H1 (cell line): ENCODE measurements at regions not wholly inside any gene's neighbourhood (a gene's known extent, or its start where the extent isn't known, plus 50 kb on each side); places are given as distances from the start of the nearest gene placed in this dataset.

Source experiments
- CTCF ChIA-PET: fragments of 300-600 bp; sonication (Branson Sonifier 250); formaldehyde crosslinking; loops from one replicate; lab custom pipeline; 2021; ENCODE audit not compliant: partially characterized antibody; lab: Charles Lee
- POLR2A ChIA-PET: fragments of 300-600 bp; sonication (Branson Sonifier 250); formaldehyde crosslinking; loops from one replicate; lab custom pipeline; 2021; ENCODE audit warnings: inconsistent platforms; ENCODE audit not compliant: partially characterized antibody; lab: Charles Lee
- DNase-seq, 2 experiments: peaks; one replicate each; pipeline versions ENCODE4 v3.0.0 to v3.0.0-alpha.2; 2010 to 2022; ENCODE audit warnings: low spot score in 2 of 2, low read depth in 1 of 2, mixed read lengths in 1 of 2
- FAIRE-seq: peaks from 2 replicates; lab custom pipeline; 2011; peaks lifted over from hg19 to GRCh38; lab: Jason Lieb, UNC
- H2AFZ ChIP-seq: 2 replicates; pipeline ENCODE4 v1.8.1; 2012; ENCODE audit warnings: low read length, inconsistent platforms
- H2AK5ac ChIP-seq: 2 replicates; pipeline ENCODE4 v1.6.1; 2013; ENCODE audit warnings: low read depth, low read length
- H2BK120ac ChIP-seq: replicated peaks from 2 replicates; pipeline ENCODE3; 2013; ENCODE audit warnings: low read depth, low read length, inconsistent platforms
- H2BK12ac ChIP-seq: 2 replicates; pipeline ENCODE4 v1.6.1; 2013; ENCODE audit warnings: low read depth, low read length
- H2BK15ac ChIP-seq: 2 replicates; pipeline ENCODE4 v1.6.1; 2013; ENCODE audit warnings: low read length
- H2BK20ac ChIP-seq: 2 replicates; pipeline ENCODE4 v1.6.1; 2013; ENCODE audit warnings: low read length
- H2BK5ac ChIP-seq: 2 replicates; pipeline ENCODE4 v1.6.1; 2013; ENCODE audit warnings: low read depth, low read length
- H3K14ac ChIP-seq: 2 replicates; pipeline ENCODE4 v1.6.1; 2013; ENCODE audit warnings: inconsistent platforms; ENCODE audit not compliant: insufficient read length
- H3K18ac ChIP-seq: 2 replicates; pipeline ENCODE4 v1.6.1; 2013; ENCODE audit warnings: low read length; ENCODE audit errors: extremely low read depth
- H3K23ac ChIP-seq: 2 replicates; pipeline ENCODE4 v1.6.1; 2013; ENCODE audit warnings: inconsistent platforms; ENCODE audit not compliant: insufficient read length
- H3K23me2 ChIP-seq: 2 replicates; pipeline ENCODE4 v1.6.1; 2013; ENCODE audit warnings: low read depth, low read length
- H3K27ac ChIP-seq: 2 replicates; pipeline ENCODE4 v1.6.1; 2011; ENCODE audit warnings: low read depth, low read length, inconsistent platforms
- H3K27me3 ChIP-seq, 4 experiments: replicated peaks in 1 of 4; 1 replicate in 1 of 4; 2 replicates in 3 of 4; pipeline versions ENCODE4 v1.6.1 to v1.8.1; 2011 to 2013; ENCODE audit warnings: low read length in 3 of 4, mild to moderate bottlenecking in 3 of 4, inconsistent platforms in 2 of 4, mixed read lengths in 2 of 4, moderate library complexity in 1 of 4; ENCODE audit not compliant: control insufficient read depth in 3 of 4, insufficient read depth in 3 of 4; ENCODE audit errors: extremely low read depth in 1 of 4
- H3K36me3 ChIP-seq, 4 experiments: 2 replicates each; pipeline versions ENCODE4 v1.6.1 to v1.8.1; 2011 to 2013; ENCODE audit warnings: mild to moderate bottlenecking in 4 of 4, low read length in 3 of 4, moderate library complexity in 2 of 4, control low read depth in 1 of 4, inconsistent platforms in 1 of 4; ENCODE audit not compliant: insufficient read depth in 4 of 4, control insufficient read depth in 2 of 4
- H3K4ac ChIP-seq: replicated peaks from 2 replicates; pipeline ENCODE3; 2013; ENCODE audit warnings: low read length, low read depth, mixed read lengths, inconsistent platforms; ENCODE audit not compliant: insufficient read length
- H3K4me1 ChIP-seq, 4 experiments: replicated peaks in 1 of 4; 1 replicate in 1 of 4; 2 replicates in 3 of 4; pipeline versions ENCODE4 v1.6.1 to v1.8.1; 2011 to 2013; ENCODE audit warnings: low read length in 3 of 4, inconsistent platforms in 2 of 4, mixed read lengths in 1 of 4; ENCODE audit not compliant: insufficient read depth in 4 of 4, control insufficient read depth in 3 of 4
- H3K4me2 ChIP-seq, 2 experiments: 2 replicates each; pipeline versions ENCODE4 v1.6.1 to v1.8.1; 2011 to 2013; ENCODE audit warnings: low read depth in 2 of 2, low read length in 2 of 2, control low read depth in 1 of 2, inconsistent platforms in 1 of 2, mild to moderate bottlenecking in 1 of 2; ENCODE audit not compliant: insufficient read depth in 1 of 2
- H3K4me3 ChIP-seq, 4 experiments: fragments of 200-600, 300-600 bp in 1 of 4; sonication (generic), shearing (Covaris generic), sonication (Bioruptor Twin) in 1 of 4; 2 replicates each; pipeline versions ENCODE4 v1.5.1 to v1.8.1; 2011 to 2016; ENCODE audit warnings: low read length in 4 of 4, low read depth in 3 of 4, control low read depth in 2 of 4, inconsistent platforms in 2 of 4, mild to moderate bottlenecking in 2 of 4, mixed read lengths in 1 of 4, moderate library complexity in 1 of 4; ENCODE audit not compliant: insufficient read depth in 2 of 4; ENCODE audit errors: extremely low read depth in 1 of 4
- H3K56ac ChIP-seq: replicated peaks from 2 replicates; pipeline ENCODE3; 2013; ENCODE audit warnings: low read depth, mild to moderate bottlenecking, mixed read lengths, low read length, inconsistent platforms; ENCODE audit not compliant: insufficient read length
- H3K79me1 ChIP-seq: 2 replicates; pipeline ENCODE4 v1.6.1; 2013; ENCODE audit warnings: low read depth, low read length, control low read depth
- H3K79me2 ChIP-seq, 2 experiments: 2 replicates each; pipeline versions ENCODE4 v1.6.1 to v1.8.1; 2012 to 2013; ENCODE audit warnings: low read length in 2 of 2, mild to moderate bottlenecking in 2 of 2, inconsistent platforms in 1 of 2; ENCODE audit not compliant: insufficient read depth in 2 of 2, control insufficient read depth in 1 of 2
- H3K9ac ChIP-seq, 4 experiments: replicated peaks in 1 of 4; 1 replicate in 1 of 4; 2 replicates in 3 of 4; pipeline versions ENCODE4 v1.6.1 to v1.8.1; 2011 to 2013; ENCODE audit warnings: low read depth in 3 of 4, low read length in 3 of 4, control low read depth in 2 of 4, mild to moderate bottlenecking in 2 of 4, moderate library complexity in 2 of 4, inconsistent platforms in 1 of 4; ENCODE audit errors: extremely low read depth in 1 of 4
- H3K9me3 ChIP-seq, 2 experiments: 2 replicates each; pipeline versions ENCODE4 v1.6.1 to v1.8.1; 2012 to 2013; ENCODE audit warnings: mild to moderate bottlenecking in 2 of 2, moderate library complexity in 2 of 2, control low read depth in 1 of 2, inconsistent platforms in 1 of 2, low read depth in 1 of 2, low read length in 1 of 2, mixed read lengths in 1 of 2; ENCODE audit not compliant: insufficient read depth in 2 of 2
- H4K20me1 ChIP-seq, 2 experiments: replicated peaks in 1 of 2; 2 replicates each; pipeline versions ENCODE3 to v1.8.1; 2011 to 2013; ENCODE audit warnings: inconsistent platforms in 2 of 2, low read length in 2 of 2, mild to moderate bottlenecking in 1 of 2; ENCODE audit not compliant: insufficient read depth in 2 of 2, control insufficient read depth in 1 of 2
- H4K5ac ChIP-seq: 2 replicates; pipeline ENCODE4 v1.6.1; 2013; ENCODE audit warnings: low read length, low read depth, mixed read lengths, inconsistent platforms; ENCODE audit not compliant: insufficient read length
- H4K8ac ChIP-seq: 2 replicates; pipeline ENCODE4 v1.8.0; 2013; ENCODE audit warnings: mild to moderate bottlenecking, moderate library complexity, low read length, inconsistent platforms; ENCODE audit not compliant: insufficient read depth; ENCODE audit errors: extremely low read depth
- H4K91ac ChIP-seq: replicated peaks from 2 replicates; pipeline ENCODE3; 2013; ENCODE audit warnings: low read length, mixed read lengths, inconsistent platforms; ENCODE audit not compliant: insufficient read length
- CHD2 ChIP-seq: IDR thresholded peaks from 2 replicates; pipeline ENCODE4 v1.6.1; 2012; ENCODE audit warnings: low read length, improper control_type of control experiment
- CREB1 ChIP-seq: IDR thresholded peaks from 2 replicates; pipeline ENCODE4 v1.6.1; 2012; ENCODE audit warnings: inconsistent platforms
- CTCF ChIP-seq, 3 experiments: IDR thresholded peaks; 1 replicate in 2 of 3; 2 replicates in 1 of 3; pipeline versions ENCODE4 v1.5.1 to v1.6.1; 2011; ENCODE audit warnings: low read length in 3 of 3, mild to moderate bottlenecking in 3 of 3, inconsistent platforms in 2 of 3, low read depth in 1 of 3, moderate library complexity in 1 of 3; ENCODE audit not compliant: insufficient read depth in 1 of 3; ENCODE audit errors: control extremely low read depth in 1 of 3
- EZH2 ChIP-seq: fragments of 200-600 bp; sonication (generic); IDR thresholded peaks from 2 replicates; pipeline ENCODE4 v1.7.1; 2012; ENCODE audit warnings: low read depth, mild to moderate bottlenecking, moderate library complexity, low read length, inconsistent platforms; ENCODE audit not compliant: severe bottlenecking
- FOSL1 ChIP-seq: IDR thresholded peaks from 2 replicates; pipeline ENCODE4 v1.6.1; 2011; ENCODE audit warnings: mild to moderate bottlenecking, low read depth, low read length, moderate library complexity; ENCODE audit not compliant: insufficient read depth
- RAD21 ChIP-seq, 2 experiments: IDR thresholded peaks in 1 of 2; conservative IDR thresholded peaks in 1 of 2; 2 replicates each; pipeline ENCODE4 v1.6.1; 2011; ENCODE audit warnings: low read depth in 2 of 2, low read length in 2 of 2, improper control_type of control experiment in 1 of 2, inconsistent platforms in 1 of 2, mild to moderate bottlenecking in 1 of 2, moderate library complexity in 1 of 2
- SAP30 ChIP-seq: fragments of 300-600 bp; sonication (generic); IDR thresholded peaks from 2 replicates; pipeline ENCODE4 v1.7.1; 2012; ENCODE audit warnings: low read length, moderate library complexity, mild to moderate bottlenecking, inconsistent platforms; ENCODE audit not compliant: insufficient read depth, insufficient replicate concordance
- WGBS, 2 experiments: shearing (Covaris generic) in 1 of 2; methylation state at CpG; one replicate each; pipeline versions ENCODE4 v1.1.6 to v1.1.7; 2013 to 2015; ENCODE audit warnings: low lambda C conversion rate in 2 of 2, mixed read lengths in 2 of 2, inconsistent platforms in 1 of 2, low coverage in 1 of 2, missing lambda C conversion rate in 1 of 2; ENCODE audit not compliant: insufficient replicate concordance in 2 of 2, insufficient coverage in 1 of 2, insufficient read length in 1 of 2; ENCODE audit errors: extremely low coverage in 1 of 2, missing lambda C conversion rate in 1 of 2; 5-methylcytosine and 5-hydroxymethylcytosine counted together

- Histone ChIP-seq H3K27ac (no peak overlapping the region), H2BK12ac (no peak overlapping the region), H3K27me3 (no peaks in the 10 kb centered on the region), H3K4me1 (peaks cover 0 to 4% (median 2%) of the 10 kb centered on the region in 4 experiments; a peak in 3 of 7 replicates), H2BK5ac (no peak overlapping the region), H3K23me2 (no peaks in the 10 kb centered on the region), H3K23ac (no peak overlapping the region), H3K4me2 (peak overlapping the region in 1 of 2 experiments; percentile 40; a peak in 1 of 4 replicates), H4K20me1 (no peaks in the 10 kb centered on the region), H3K36me3 (no peaks in the 10 kb centered on the region), H2BK120ac (no peak overlapping the region), H3K79me2 (no peaks in the 10 kb centered on the region), H2BK15ac (no peak overlapping the region), H4K5ac (no peak overlapping the region), H3K14ac (no peak overlapping the region), H3K18ac (no peak overlapping the region), H4K8ac (no peak overlapping the region), H2AK5ac (no peak overlapping the region), H3K4me3 (no peak overlapping the region), H3K56ac (no peak overlapping the region), H2AFZ (no peak overlapping the region), H2BK20ac (no peak overlapping the region), H4K91ac (no peak overlapping the region), H3K4ac (no peak overlapping the region), H3K9ac (no peak overlapping the region), H3K9me3 (no peaks in the 10 kb centered on the region), H3K79me1 (no peaks in the 10 kb centered on the region)
- ChIA-PET POLR2A (interaction anchor here (0.7 kb wide), 1 partner anchor 27 kb away, joined by 3 read pairs; no protein-coding TSS in a partner anchor), CTCF (interaction anchor here (0.7 to 3.7 kb wide), 27 partner anchors 8 to 362 kb away, joined by 3 to 18 read pairs (median 4); no protein-coding TSS in a partner anchor)
- FAIRE-seq: no peak
- no peak for DNase-seq
- 52% methylated on average over 1 of the region's 1 CpG; no CpG with 5 or more reads in 1 of the 2 experiments for WGBS, 2 experiments
- TF ChIP-seq SAP30 (no peak), CTCF (IDR thresholded peaks at IDR 0.05; ENCODE audit: control extremely low read depth in 1 of 3, insufficient read depth in 1 of 3, low read depth in 1 of 3, low read length in 3 of 3) (peak in 2 of 3 experiments; percentile 57 to 67; a peak in 2 of 4 replicates), FOSL1 (no peak), RAD21 (IDR thresholded peaks at IDR 0.05 in 1 of 2, conservative IDR thresholded peaks at IDR 0.05 in 1 of 2; ENCODE audit: low read depth in 2 of 2, low read length in 2 of 2) (peak; percentile 72 to 79), EZH2 (no peak), CHD2 (no peak), CREB1 (no peak)
These were observed 443.3 kb downstream of the GBA3 start for GRCh38 chr4:23135792-23136645.
